Endothelial cell (in vitro differentiated cells): ENCODE measurements at regions not wholly inside any gene's neighbourhood (a gene's known extent, or its start where the extent isn't known, plus 50 kb on each side); places are given as distances from the start of the nearest gene placed in this dataset.

Experiments used
- DNase-seq: peaks from one replicate; pipeline ENCODE4 v3.0.0; 2021; ENCODE audit warnings: low spot score
- H3K27ac Mint-ChIP-seq: one replicate; pipeline ENCODE4 v1.8.0; 2021; ENCODE audit warnings: mixed read lengths, inconsistent platforms; ENCODE audit not compliant: unreplicated experiment
- H3K27me3 Mint-ChIP-seq: one replicate; pipeline ENCODE4 v1.8.0; 2021; ENCODE audit warnings: mild to moderate bottlenecking, moderate library complexity, mixed read lengths, inconsistent platforms; ENCODE audit not compliant: unreplicated experiment
- H3K36me3 Mint-ChIP-seq: one replicate; pipeline ENCODE4 v1.8.0; 2021; ENCODE audit warnings: mild to moderate bottlenecking, low read depth, mixed read lengths, inconsistent platforms; ENCODE audit not compliant: unreplicated experiment
- H3K4me1 Mint-ChIP-seq: one replicate; pipeline ENCODE4 v1.8.0; 2021; ENCODE audit warnings: mild to moderate bottlenecking, mixed read lengths, inconsistent platforms; ENCODE audit not compliant: unreplicated experiment
- H3K4me3 Mint-ChIP-seq: one replicate; pipeline ENCODE4 v1.8.0; 2021; ENCODE audit warnings: mild to moderate bottlenecking, mixed read lengths, inconsistent platforms; ENCODE audit not compliant: unreplicated experiment
- H3K9me3 Mint-ChIP-seq: one replicate; pipeline ENCODE4 v1.8.0; 2021; ENCODE audit warnings: mixed read lengths, inconsistent platforms; ENCODE audit not compliant: unreplicated experiment
- CTCF ChIP-seq: fragments of 200-600 bp; sonication (generic); IDR thresholded peaks from one replicate; pipeline ENCODE4 v1.5.0; 2021; ENCODE audit warnings: antibody characterized with exemption; ENCODE audit not compliant: unreplicated experiment

- TF ChIP-seq CTCF = no peak
- H3K4me3 Mint-ChIP-seq = no peak overlapping the region
- no peak for DNase-seq
- H3K27me3 Mint-ChIP-seq = no peaks in the 10 kb centered on the region
- H3K36me3 Mint-ChIP-seq = no peaks in the 10 kb centered on the region
- no peaks in the 10 kb centered on the region for H3K4me1 Mint-ChIP-seq
- H3K9me3 Mint-ChIP-seq = no peaks in the 10 kb centered on the region
- no peak overlapping the region for H3K27ac Mint-ChIP-seq
Observed at GRCh38 chr4:12170308-12170707, 741.6 kb upstream of the HS3ST1 start.

GRCh38 chr4:12165616-12166015 lies 736.9 kb upstream of the HS3ST1 start:
- no peak for DNase-seq
- Mint-ChIP-seq H3K27ac (no peak overlapping the region), H3K36me3 (no peaks in the 10 kb centered on the region), H3K27me3 (no peaks in the 10 kb centered on the region), H3K9me3 (no peaks in the 10 kb centered on the region), H3K4me1 (no peaks in the 10 kb centered on the region), H3K4me3 (no peak overlapping the region)
- TF ChIP-seq CTCF = no peak

GRCh38 chr4:12146339-12146738 lies 717.6 kb upstream of the HS3ST1 start:
- Mint-ChIP-seq H3K27ac (no peak overlapping the region), H3K4me1 (no peaks in the 10 kb centered on the region), H3K27me3 (no peaks in the 10 kb centered on the region), H3K4me3 (no peak overlapping the region), H3K9me3 (no peaks in the 10 kb centered on the region), H3K36me3 (no peaks in the 10 kb centered on the region)
- TF ChIP-seq CTCF = no peak
- DNase-seq = no peak

GRCh38 chr4:12145768-12146167 lies 717.1 kb upstream of the HS3ST1 start:
- Mint-ChIP-seq H3K27ac (no peak overlapping the region), H3K4me3 (no peak overlapping the region), H3K4me1 (no peaks in the 10 kb centered on the region), H3K27me3 (no peaks in the 10 kb centered on the region), H3K36me3 (no peaks in the 10 kb centered on the region), H3K9me3 (no peaks in the 10 kb centered on the region)
- DNase-seq = no peak
- TF ChIP-seq CTCF = no peak

DNA sequence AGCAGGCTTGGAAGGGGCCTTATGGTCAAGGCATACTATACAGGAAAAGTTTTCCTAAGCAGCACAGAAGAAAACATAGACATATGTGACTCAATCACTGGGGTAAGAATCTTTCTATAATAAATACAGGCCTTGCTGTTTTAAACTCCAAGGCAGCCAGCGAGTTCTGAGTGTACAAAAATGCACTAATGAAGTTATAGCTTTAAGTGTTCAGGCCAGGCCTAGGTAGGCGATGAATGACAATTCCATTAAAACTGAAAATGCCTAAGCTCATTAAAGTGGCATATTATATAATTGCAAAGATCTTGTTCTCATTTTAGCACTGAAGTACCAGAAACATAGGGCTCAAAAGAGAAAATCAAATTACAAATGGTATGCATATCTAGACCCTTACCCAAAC lies 716.4 kb upstream of the HS3ST1 start:
- Mint-ChIP-seq H3K27me3 (no peaks in the 10 kb centered on the region), H3K9me3 (no peaks in the 10 kb centered on the region), H3K27ac (no peak overlapping the region), H3K4me1 (no peaks in the 10 kb centered on the region), H3K4me3 (no peak overlapping the region), H3K36me3 (no peaks in the 10 kb centered on the region)
- DNase-seq = no peak
- TF ChIP-seq CTCF = no peak
